DND-41 (cell line): ENCODE measurements at regions not wholly inside any gene's neighbourhood (a gene's known extent, or its start where the extent isn't known, plus 50 kb on each side); places are given as distances from the start of the nearest gene placed in this dataset.

ENCODE experiments used
- ATAC-seq: fragments of 200-7000 bp; cut with Tn5 transposase; 3 replicates; pipeline ENCODE4 v1.9.1; 2021; ENCODE audit warnings: low read depth; ENCODE audit not compliant: insufficient read depth
- DNase-seq: peaks from one replicate; pipeline ENCODE4 v3.0.0-alpha.2; 2020
- H2AFZ ChIP-seq: 2 replicates; pipeline ENCODE4 v1.6.0; 2012; ENCODE audit warnings: low read depth, low read length
- H3K27ac ChIP-seq: 2 replicates; pipeline ENCODE4 v1.5.1; 2012; ENCODE audit warnings: low read length, inconsistent platforms
- H3K27me3 ChIP-seq: fragments of 200-600 bp; sonication (generic); 2 replicates; pipeline ENCODE4 v1.6.0; 2012; ENCODE audit warnings: low read length, mild to moderate bottlenecking, inconsistent platforms; ENCODE audit not compliant: insufficient read depth, poor library complexity
- H3K36me3 ChIP-seq: 2 replicates; pipeline ENCODE4 v1.5.1; 2012; ENCODE audit warnings: low read length, inconsistent platforms; ENCODE audit not compliant: insufficient read depth
- H3K4me1 ChIP-seq: 2 replicates; pipeline ENCODE4 v1.5.1; 2012; ENCODE audit warnings: mild to moderate bottlenecking, low read length; ENCODE audit not compliant: insufficient read depth
- H3K4me2 ChIP-seq: 2 replicates; pipeline ENCODE4 v1.6.0; 2012; ENCODE audit warnings: mild to moderate bottlenecking, moderate library complexity, low read length, inconsistent platforms; ENCODE audit not compliant: insufficient read depth
- H3K4me3 ChIP-seq, 2 experiments: fragments of 200-600 bp in 1 of 2; shearing (Covaris generic) in 1 of 2; 2 replicates each; pipeline ENCODE4 v1.5.1; 2012 to 2016; ENCODE audit warnings: inconsistent platforms in 2 of 2, low read length in 2 of 2, mild to moderate bottlenecking in 2 of 2, low read depth in 1 of 2, moderate library complexity in 1 of 2
- H3K79me2 ChIP-seq: 2 replicates; pipeline ENCODE4 v1.6.0; 2012; ENCODE audit warnings: low read length, inconsistent platforms; ENCODE audit not compliant: insufficient read depth
- H3K9ac ChIP-seq: 2 replicates; pipeline ENCODE4 v1.6.0; 2012; ENCODE audit warnings: low read depth, mild to moderate bottlenecking, inconsistent platforms, low read length, moderate library complexity
- H3K9me3 ChIP-seq: 2 replicates; pipeline ENCODE4 v1.5.1; 2012; ENCODE audit warnings: low read length, moderate library complexity, mild to moderate bottlenecking, inconsistent platforms; ENCODE audit not compliant: insufficient read depth, severe bottlenecking
- H4K20me1 ChIP-seq: 2 replicates; pipeline ENCODE4 v1.6.0; 2012; ENCODE audit warnings: low read length; ENCODE audit not compliant: insufficient read depth
- EZH2 ChIP-seq: IDR thresholded peaks from 3 replicates; pipeline ENCODE4 v1.6.1; 2012; ENCODE audit warnings: borderline replicate concordance, low read depth, mild to moderate bottlenecking, moderate library complexity, low read length, inconsistent platforms; ENCODE audit not compliant: severe bottlenecking
- TF ChIP-seq, protein P1 (sequence below): IDR thresholded peaks from 2 replicates; pipeline ENCODE4 v1.5.1; 2012; ENCODE audit warnings: borderline replicate concordance, low read length, moderate library complexity, mild to moderate bottlenecking; ENCODE audit not compliant: poor library complexity, severe bottlenecking; ENCODE audit errors: extremely low read depth

DNA sequence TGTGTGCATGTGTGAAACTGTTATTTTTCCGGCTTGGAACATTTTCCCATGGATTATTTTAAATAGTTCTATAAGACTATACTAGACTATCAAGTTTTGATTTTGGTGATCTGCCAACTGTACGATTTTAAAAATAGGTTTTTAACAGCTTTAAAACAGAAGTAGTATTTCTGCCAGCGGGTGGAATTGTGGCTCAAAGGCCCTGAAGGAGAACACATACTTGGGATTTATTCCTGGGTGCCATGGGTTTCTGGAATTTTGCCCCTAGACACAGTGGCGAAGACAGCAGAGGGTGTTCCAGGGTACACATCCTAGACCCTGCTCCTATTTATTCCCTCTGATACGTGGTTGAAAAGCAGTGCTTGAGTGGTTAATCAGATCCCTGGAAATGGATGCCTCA is 81.7 kb upstream of the IPO9 start:
- no peak overlapping the region for H3K4me2 ChIP-seq
- no peak overlapping the region for H3K4me3 ChIP-seq
- H2AFZ ChIP-seq = no peak overlapping the region
- no peaks in the 10 kb centered on the region for H3K36me3 ChIP-seq
- H3K79me2 ChIP-seq = no peaks in the 10 kb centered on the region
- H3K27ac ChIP-seq = no peak overlapping the region
- no peaks in the 10 kb centered on the region for H3K4me1 ChIP-seq
- no peak for ATAC-seq
- no peaks in the 10 kb centered on the region for H3K9me3 ChIP-seq
- no peaks in the 10 kb centered on the region; the same call in 1 of the 2 replicates for H4K20me1 ChIP-seq
- no peak overlapping the region for H3K9ac ChIP-seq
- peaks cover 42% of the 10 kb centered on the region for H3K27me3 ChIP-seq
- TF ChIP-seq EZH2 = no peak
- TF ChIP-seq, protein P1, sequence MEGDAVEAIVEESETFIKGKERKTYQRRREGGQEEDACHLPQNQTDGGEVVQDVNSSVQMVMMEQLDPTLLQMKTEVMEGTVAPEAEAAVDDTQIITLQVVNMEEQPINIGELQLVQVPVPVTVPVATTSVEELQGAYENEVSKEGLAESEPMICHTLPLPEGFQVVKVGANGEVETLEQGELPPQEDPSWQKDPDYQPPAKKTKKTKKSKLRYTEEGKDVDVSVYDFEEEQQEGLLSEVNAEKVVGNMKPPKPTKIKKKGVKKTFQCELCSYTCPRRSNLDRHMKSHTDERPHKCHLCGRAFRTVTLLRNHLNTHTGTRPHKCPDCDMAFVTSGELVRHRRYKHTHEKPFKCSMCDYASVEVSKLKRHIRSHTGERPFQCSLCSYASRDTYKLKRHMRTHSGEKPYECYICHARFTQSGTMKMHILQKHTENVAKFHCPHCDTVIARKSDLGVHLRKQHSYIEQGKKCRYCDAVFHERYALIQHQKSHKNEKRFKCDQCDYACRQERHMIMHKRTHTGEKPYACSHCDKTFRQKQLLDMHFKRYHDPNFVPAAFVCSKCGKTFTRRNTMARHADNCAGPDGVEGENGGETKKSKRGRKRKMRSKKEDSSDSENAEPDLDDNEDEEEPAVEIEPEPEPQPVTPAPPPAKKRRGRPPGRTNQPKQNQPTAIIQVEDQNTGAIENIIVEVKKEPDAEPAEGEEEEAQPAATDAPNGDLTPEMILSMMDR = no peak
- DNase-seq = no peak

DNA sequence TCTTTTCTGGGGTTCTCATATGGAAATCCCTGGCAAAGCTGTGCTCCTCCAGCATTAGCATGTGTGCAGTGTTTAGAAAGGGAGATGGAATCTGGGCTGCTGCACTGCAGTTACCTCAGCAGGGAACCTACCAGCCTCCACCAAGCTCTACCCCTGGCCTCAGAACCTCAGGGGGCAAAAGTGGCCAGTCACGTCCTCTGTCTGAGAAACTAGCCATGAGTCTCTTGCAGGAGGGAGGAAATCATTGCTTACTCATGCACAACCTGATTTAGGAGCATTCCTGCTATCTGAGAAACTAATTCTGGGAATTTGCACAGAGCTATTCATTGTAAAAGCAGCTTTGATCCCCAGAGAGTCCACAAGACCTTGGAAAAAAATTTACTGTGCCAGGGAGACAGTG is 80.6 kb upstream of the IPO9 start:
- TF ChIP-seq EZH2 = no peak
- TF ChIP-seq, protein P1 = no peak
- H3K4me1 ChIP-seq = no peaks in the 10 kb centered on the region
- H3K9ac ChIP-seq = no peak overlapping the region
- no peak overlapping the region for H3K4me3 ChIP-seq
- no peak overlapping the region for H3K27ac ChIP-seq
- H3K27me3 ChIP-seq = peaks cover 43% of the 10 kb centered on the region
- H3K4me2 ChIP-seq = no peak overlapping the region
- no peaks in the 10 kb centered on the region for H3K36me3 ChIP-seq
- no peaks in the 10 kb centered on the region for H3K9me3 ChIP-seq
- H2AFZ ChIP-seq = no peak overlapping the region
- DNase-seq (no peak), ATAC-seq (no peak)
- no peaks in the 10 kb centered on the region for H3K79me2 ChIP-seq
- H4K20me1 ChIP-seq = no peaks in the 10 kb centered on the region

DNA sequence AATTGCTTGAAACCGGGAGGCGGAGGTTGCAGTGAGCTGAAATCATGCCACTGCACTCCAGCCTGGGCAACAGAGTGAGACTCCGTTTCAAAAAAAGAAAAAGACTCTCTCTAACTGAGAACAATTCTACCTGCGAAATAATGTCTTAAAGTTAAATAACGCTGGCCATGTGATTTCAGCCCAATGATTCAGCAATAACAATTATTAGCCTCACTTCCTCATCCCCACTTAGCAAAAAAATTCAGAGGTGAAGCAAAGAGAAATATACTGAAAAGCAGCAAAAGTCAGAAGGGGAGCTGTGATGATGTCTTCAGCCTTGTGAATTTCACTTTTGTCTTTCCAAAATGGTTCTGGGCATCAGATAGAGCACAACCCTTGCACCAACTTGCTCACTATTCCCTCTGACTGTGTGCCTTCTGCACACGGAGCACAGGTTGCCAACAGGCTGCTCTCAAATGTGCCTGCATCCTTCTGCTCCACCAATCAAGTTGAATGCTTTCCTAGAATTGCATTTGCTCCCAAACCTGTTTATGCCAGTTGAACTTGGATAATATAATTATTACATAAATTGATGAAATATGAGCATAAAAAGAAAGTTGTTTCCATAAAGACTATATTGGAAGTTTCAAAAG is 79.8 kb upstream of the IPO9 start:
- Histone ChIP-seq H2AFZ (no peak overlapping the region), H3K27ac (no peak overlapping the region), H3K27me3 (peaks cover 51% of the 10 kb centered on the region), H3K9me3 (no peaks in the 10 kb centered on the region), H4K20me1 (no peaks in the 10 kb centered on the region), H3K9ac (no peak overlapping the region), H3K4me3 (no peak overlapping the region), H3K4me1 (no peaks in the 10 kb centered on the region), H3K36me3 (no peaks in the 10 kb centered on the region), H3K79me2 (no peaks in the 10 kb centered on the region), H3K4me2 (no peak overlapping the region)
- ATAC-seq (no peak), DNase-seq (no peak)
- no peak for TF ChIP-seq EZH2
- TF ChIP-seq, protein P1 = no peak

DNA sequence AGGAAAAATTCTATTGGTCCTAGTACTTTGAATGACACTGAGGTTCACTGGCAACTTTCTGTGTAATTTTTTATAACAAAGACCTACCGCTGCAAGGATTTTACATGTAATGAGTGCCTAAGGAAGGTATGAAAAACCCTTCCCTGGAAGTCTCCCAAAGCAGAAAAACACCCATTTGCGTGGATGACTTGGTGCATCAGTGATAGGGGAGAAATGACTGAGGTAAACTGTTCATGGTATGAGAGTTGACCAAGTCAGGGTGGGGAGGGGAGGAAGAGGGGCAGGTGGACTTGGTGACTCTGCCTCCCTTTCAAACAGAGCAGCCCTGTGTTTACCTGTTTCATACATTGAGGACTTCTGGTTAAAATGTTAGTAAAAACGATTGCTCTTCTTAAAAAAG is 78.8 kb upstream of the IPO9 start:
- TF ChIP-seq, protein P1 = no peak
- TF ChIP-seq EZH2 = no peak
- Histone ChIP-seq H3K36me3 (no peaks in the 10 kb centered on the region), H3K27ac (no peak overlapping the region), H2AFZ (no peak overlapping the region), H3K9ac (no peak overlapping the region), H3K4me3 (no peak overlapping the region), H3K79me2 (no peaks in the 10 kb centered on the region), H4K20me1 (no peaks in the 10 kb centered on the region), H3K4me2 (no peak overlapping the region), H3K9me3 (no peaks in the 10 kb centered on the region), H3K4me1 (no peaks in the 10 kb centered on the region), H3K27me3 (peaks cover 51% of the 10 kb centered on the region)
- ATAC-seq (no peak), DNase-seq (no peak)
